ENCODE measurements at regions not wholly inside any gene's neighbourhood (a gene's known extent, or its start where the extent isn't known, plus 50 kb on each side); places are given as distances from the start of the nearest gene placed in this dataset.

DNA sequence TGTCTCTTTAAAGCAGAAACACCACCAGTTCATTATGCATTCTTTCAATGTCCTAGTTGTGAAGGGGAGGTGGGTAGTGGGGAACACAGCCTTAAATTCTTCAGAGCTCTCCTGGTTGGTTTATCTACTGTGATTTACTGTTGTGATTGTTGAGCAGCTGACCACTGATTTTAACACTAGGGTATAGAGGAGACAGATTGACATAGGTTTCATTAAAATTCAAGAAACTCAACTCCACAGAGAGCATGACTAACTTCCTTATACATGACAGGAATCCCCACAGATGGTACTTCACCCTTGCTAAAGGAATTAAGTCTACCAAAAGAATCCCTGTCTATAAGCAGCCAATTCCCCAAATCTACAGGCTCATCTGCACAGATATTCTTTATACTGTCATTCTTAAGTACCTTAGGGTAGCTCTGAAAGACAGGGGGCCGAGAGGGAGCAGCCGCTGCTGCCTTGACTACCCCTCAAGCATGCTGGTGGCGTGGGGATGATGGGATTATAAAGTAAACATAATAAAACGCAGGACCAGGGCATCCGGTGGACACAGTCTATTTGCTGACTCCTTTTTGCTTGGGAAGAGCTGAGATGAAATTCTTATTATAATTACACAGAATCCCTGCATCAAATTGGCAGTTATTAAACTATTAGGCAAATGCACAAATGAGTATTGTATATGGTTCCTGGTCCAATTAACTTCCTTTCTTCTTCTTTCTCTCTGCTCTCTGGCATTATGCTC, 1377.6 kb upstream of the PIK3C3 start:
- no peaks in the 10 kb centered on the region for H3K9me3 ChIP-seq (ENCODE audit: control insufficient read depth in 4 of 4, low read length in 3 of 4)
- TF ChIP-seq SP1 (IDR thresholded peaks at IDR 0.05), result no peak
- TF ChIP-seq RXRA (IDR thresholded peaks at IDR 0.05), result no peak
- TF ChIP-seq ZBTB33 (IDR thresholded peaks at IDR 0.05), result no peak
- no peak for TF ChIP-seq EGR1 (IDR thresholded peaks at IDR 0.05; ENCODE audit: low read depth in 2 of 2)
- no peak for TF ChIP-seq TAF1 (conservative IDR thresholded peaks at IDR 0.05)
- TF ChIP-seq JUND (IDR thresholded peaks at IDR 0.05), result no peak
- TF ChIP-seq, protein P1, sequence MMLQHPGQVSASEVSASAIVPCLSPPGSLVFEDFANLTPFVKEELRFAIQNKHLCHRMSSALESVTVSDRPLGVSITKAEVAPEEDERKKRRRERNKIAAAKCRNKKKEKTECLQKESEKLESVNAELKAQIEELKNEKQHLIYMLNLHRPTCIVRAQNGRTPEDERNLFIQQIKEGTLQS (IDR thresholded peaks at IDR 0.05), result no peak
- no peaks in the 10 kb centered on the region for H3K27me3 ChIP-seq (ENCODE audit: control insufficient read depth in 4 of 4, insufficient read depth in 4 of 4, low read length in 3 of 4)
- H3K9ac ChIP-seq (ENCODE audit: low read depth in 1 of 2, low read length in 2 of 2), result no peak overlapping the region
- WGBS, result 73% methylated on average over 5 of the region's 5 CpGs
- H3K27ac ChIP-seq (ENCODE audit: low read depth in 1 of 2, low read length in 2 of 2), result no peak overlapping the region
- DNase-seq (ENCODE audit: low spot score), result no peak
- no peak overlapping the region for H3K4me3 ChIP-seq (ENCODE audit: low read depth in 1 of 3, low read length in 3 of 3)
- no peaks in the 10 kb centered on the region for H3K4me1 ChIP-seq (ENCODE audit: control insufficient read depth in 4 of 4, insufficient read depth in 4 of 4, low read length in 3 of 4)
- H3K36me3 ChIP-seq (ENCODE audit: control insufficient read depth in 4 of 4, insufficient read depth in 3 of 4, low read depth in 1 of 4, low read length in 3 of 4), result no peaks in the 10 kb centered on the region

GRCh38 chr18:40576507-40577115, 1378.4 kb upstream of the PIK3C3 start:
- H3K4me3 ChIP-seq (ENCODE audit: low read depth in 1 of 3, low read length in 3 of 3), result no peak overlapping the region
- H3K27me3 ChIP-seq (ENCODE audit: control insufficient read depth in 4 of 4, insufficient read depth in 4 of 4, low read length in 3 of 4), result no peaks in the 10 kb centered on the region
- H3K4me1 ChIP-seq (ENCODE audit: control insufficient read depth in 4 of 4, insufficient read depth in 4 of 4, low read length in 3 of 4), result no peaks in the 10 kb centered on the region
- DNase-seq (ENCODE audit: low spot score), result no peak
- no peaks in the 10 kb centered on the region for H3K9me3 ChIP-seq (ENCODE audit: control insufficient read depth in 4 of 4, low read length in 3 of 4)
- H3K36me3 ChIP-seq (ENCODE audit: control insufficient read depth in 4 of 4, insufficient read depth in 3 of 4, low read depth in 1 of 4, low read length in 3 of 4), result no peaks in the 10 kb centered on the region
- 55% methylated on average over 4 of the region's 4 CpGs for WGBS
- no peak for TF ChIP-seq JUND (IDR thresholded peaks at IDR 0.05)
- no peak for TF ChIP-seq YY1 (IDR thresholded peaks at IDR 0.05)
- no peak for TF ChIP-seq EGR1 (IDR thresholded peaks at IDR 0.05; ENCODE audit: low read depth in 2 of 2)
- TF ChIP-seq, protein P1 (IDR thresholded peaks at IDR 0.05), result no peak
- no peak for TF ChIP-seq HNF4G (IDR thresholded peaks at IDR 0.05)
- TF ChIP-seq FOXA1 (IDR thresholded peaks at IDR 0.05), result no peak
- TF ChIP-seq NR2F2 (IDR thresholded peaks at IDR 0.05), result no peak
- TF ChIP-seq MAX (IDR thresholded peaks at IDR 0.05), result no peak
- no peak for TF ChIP-seq RAD21 (IDR thresholded peaks at IDR 0.05)
- TF ChIP-seq ZBTB33 (IDR thresholded peaks at IDR 0.05), result no peak
- no peak for TF ChIP-seq RXRA (IDR thresholded peaks at IDR 0.05)
- no peak for TF ChIP-seq CTCF (IDR thresholded peaks at IDR 0.05; ENCODE audit: low read depth, low read length, missing input control)
- TF ChIP-seq SP1 (IDR thresholded peaks at IDR 0.05), result no peak
- no peak for TF ChIP-seq GABPA (IDR thresholded peaks at IDR 0.05 in 1 of 2, conservative IDR thresholded peaks at IDR 0.05 in 1 of 2)
- TF ChIP-seq HNF4A (conservative IDR thresholded peaks at IDR 0.05), result no peak
- TF ChIP-seq FOXA2 (IDR thresholded peaks at IDR 0.05), result no peak
- TF ChIP-seq, protein P2, sequence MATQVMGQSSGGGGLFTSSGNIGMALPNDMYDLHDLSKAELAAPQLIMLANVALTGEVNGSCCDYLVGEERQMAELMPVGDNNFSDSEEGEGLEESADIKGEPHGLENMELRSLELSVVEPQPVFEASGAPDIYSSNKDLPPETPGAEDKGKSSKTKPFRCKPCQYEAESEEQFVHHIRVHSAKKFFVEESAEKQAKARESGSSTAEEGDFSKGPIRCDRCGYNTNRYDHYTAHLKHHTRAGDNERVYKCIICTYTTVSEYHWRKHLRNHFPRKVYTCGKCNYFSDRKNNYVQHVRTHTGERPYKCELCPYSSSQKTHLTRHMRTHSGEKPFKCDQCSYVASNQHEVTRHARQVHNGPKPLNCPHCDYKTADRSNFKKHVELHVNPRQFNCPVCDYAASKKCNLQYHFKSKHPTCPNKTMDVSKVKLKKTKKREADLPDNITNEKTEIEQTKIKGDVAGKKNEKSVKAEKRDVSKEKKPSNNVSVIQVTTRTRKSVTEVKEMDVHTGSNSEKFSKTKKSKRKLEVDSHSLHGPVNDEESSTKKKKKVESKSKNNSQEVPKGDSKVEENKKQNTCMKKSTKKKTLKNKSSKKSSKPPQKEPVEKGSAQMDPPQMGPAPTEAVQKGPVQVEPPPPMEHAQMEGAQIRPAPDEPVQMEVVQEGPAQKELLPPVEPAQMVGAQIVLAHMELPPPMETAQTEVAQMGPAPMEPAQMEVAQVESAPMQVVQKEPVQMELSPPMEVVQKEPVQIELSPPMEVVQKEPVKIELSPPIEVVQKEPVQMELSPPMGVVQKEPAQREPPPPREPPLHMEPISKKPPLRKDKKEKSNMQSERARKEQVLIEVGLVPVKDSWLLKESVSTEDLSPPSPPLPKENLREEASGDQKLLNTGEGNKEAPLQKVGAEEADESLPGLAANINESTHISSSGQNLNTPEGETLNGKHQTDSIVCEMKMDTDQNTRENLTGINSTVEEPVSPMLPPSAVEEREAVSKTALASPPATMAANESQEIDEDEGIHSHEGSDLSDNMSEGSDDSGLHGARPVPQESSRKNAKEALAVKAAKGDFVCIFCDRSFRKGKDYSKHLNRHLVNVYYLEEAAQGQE (IDR thresholded peaks at IDR 0.05), result no peak
- no peak for TF ChIP-seq TAF1 (conservative IDR thresholded peaks at IDR 0.05)
- H3K27ac ChIP-seq (ENCODE audit: low read depth in 1 of 2, low read length in 2 of 2), result no peak overlapping the region
- H3K9ac ChIP-seq (ENCODE audit: low read depth in 1 of 2, low read length in 2 of 2), result no peak overlapping the region

All from liver (tissue), 8 donors.